Activated B cell treated with CpG ODN at 0.5 μM for 24 hours (primary cell): ENCODE measurements at regions not wholly inside any gene's neighbourhood (a gene's known extent, or its start where the extent isn't known, plus 50 kb on each side); places are given as distances from the start of the nearest gene placed in this dataset.

ENCODE experiments used
- ATAC-seq: fragments of 200-7000 bp; cut with Tn5 transposase; one replicate; pipeline ENCODE4 v1.10.0; 2021; ENCODE audit warnings: low read depth, mild to moderate bottlenecking, moderate library complexity
- CTCF ChIA-PET: fragments of 350-600 bp; sonication (Branson Sonifier 250); formaldehyde crosslinking; loops from one replicate; lab custom pipeline; 2021; ENCODE audit warnings: antibody characterized with exemption; lab: Charles Lee
- POLR2A ChIA-PET: fragments of 350-600 bp; sonication (Branson Sonifier 250); formaldehyde crosslinking; loops from one replicate; lab custom pipeline; 2021; ENCODE audit warnings: antibody characterized with exemption; lab: Charles Lee
- DNase-seq: peaks from one replicate; pipeline ENCODE4 v3.0.0; 2022
- H3K27ac Mint-ChIP-seq: one replicate; pipeline ENCODE4 v1.8.0; 2020; ENCODE audit warnings: mixed read lengths
- H3K27me3 Mint-ChIP-seq: one replicate; pipeline ENCODE4 v1.8.0; 2021; ENCODE audit warnings: mixed read lengths
- H3K36me3 Mint-ChIP-seq: one replicate; pipeline ENCODE4 v1.8.0; 2021; ENCODE audit warnings: low read depth, mixed read lengths
- H3K4me1 Mint-ChIP-seq: one replicate; pipeline ENCODE4 v1.8.0; 2021; ENCODE audit warnings: mixed read lengths
- H3K4me3 Mint-ChIP-seq: one replicate; pipeline ENCODE4 v1.8.0; 2020; ENCODE audit warnings: mild to moderate bottlenecking, mixed read lengths
- H3K9me3 Mint-ChIP-seq: one replicate; pipeline ENCODE4 v1.8.0; 2020; ENCODE audit warnings: mixed read lengths
- CTCF ChIP-seq: fragments of 200-600 bp; IDR thresholded peaks from one replicate; pipeline ENCODE4 v1.8.0; 2022; ENCODE audit warnings: antibody characterized with exemption, mild to moderate bottlenecking
- intact Hi-C: fragments of 100-400 bp; cut with micrococcal nuclease; formaldehyde crosslinking; loops from one replicate; pipeline ENCODE4 v1.15.1; 2024

- CTCF ChIA-PET = no interaction called here
- DNase-seq = no peak
- TF ChIP-seq CTCF = no peak
- no peak overlapping the region for H3K4me3 Mint-ChIP-seq
- no peaks in the 10 kb centered on the region for H3K27me3 Mint-ChIP-seq
- no peak overlapping the region for H3K27ac Mint-ChIP-seq
- intact Hi-C loops = no loop called here
- ATAC-seq = no peak
- H3K4me1 Mint-ChIP-seq = no peaks in the 10 kb centered on the region
- POLR2A ChIA-PET = no interaction called here
- peaks cover 3% of the 10 kb centered on the region for H3K9me3 Mint-ChIP-seq
- no peaks in the 10 kb centered on the region for H3K36me3 Mint-ChIP-seq
Observed at GRCh38 chr18:78814766-78815165, 164.9 kb upstream of the SALL3 start.

- no peak overlapping the region for H3K4me3 Mint-ChIP-seq
- no peaks in the 10 kb centered on the region for H3K4me1 Mint-ChIP-seq
- POLR2A ChIA-PET = no interaction called here
- H3K27ac Mint-ChIP-seq = no peak overlapping the region
- H3K36me3 Mint-ChIP-seq = no peaks in the 10 kb centered on the region
- TF ChIP-seq CTCF = no peak
- no peaks in the 10 kb centered on the region for H3K9me3 Mint-ChIP-seq
- DNase-seq (no peak), ATAC-seq (no peak)
- H3K27me3 Mint-ChIP-seq = no peaks in the 10 kb centered on the region
- CTCF ChIA-PET = no interaction called here
- intact Hi-C loops = no loop called here
Observed at GRCh38 chr18:78816114-78816513, 163.5 kb upstream of the SALL3 start.

- CTCF ChIA-PET = no interaction called here
- Mint-ChIP-seq H3K9me3 (no peaks in the 10 kb centered on the region), H3K36me3 (no peaks in the 10 kb centered on the region), H3K4me1 (no peaks in the 10 kb centered on the region), H3K27ac (no peak overlapping the region), H3K27me3 (no peaks in the 10 kb centered on the region), H3K4me3 (no peak overlapping the region)
- intact Hi-C loops = no loop called here
- no peak for TF ChIP-seq CTCF
- ATAC-seq (no peak), DNase-seq (no peak)
- POLR2A ChIA-PET = no interaction called here
Observed at GRCh38 chr18:78816916-78817315, 162.7 kb upstream of the SALL3 start.

- Mint-ChIP-seq H3K4me3 (no peak overlapping the region), H3K36me3 (no peaks in the 10 kb centered on the region), H3K9me3 (no peaks in the 10 kb centered on the region), H3K4me1 (no peaks in the 10 kb centered on the region), H3K27ac (no peak overlapping the region), H3K27me3 (no peaks in the 10 kb centered on the region)
- intact Hi-C loops = no loop called here
- DNase-seq (no peak), ATAC-seq (no peak)
- ChIA-PET POLR2A (no interaction called here), CTCF (no interaction called here)
- no peak for TF ChIP-seq CTCF
Observed at GRCh38 chr18:78818495-78818894, 161.1 kb upstream of the SALL3 start.

- Mint-ChIP-seq H3K27me3 (no peaks in the 10 kb centered on the region), H3K9me3 (no peaks in the 10 kb centered on the region), H3K4me1 (no peaks in the 10 kb centered on the region), H3K27ac (no peak overlapping the region), H3K36me3 (no peaks in the 10 kb centered on the region), H3K4me3 (no peak overlapping the region)
- ChIA-PET CTCF (no interaction called here), POLR2A (no interaction called here)
- TF ChIP-seq CTCF = no peak
- ATAC-seq = no peak
- intact Hi-C loops = no loop called here
- DNase-seq = no peak
Observed at GRCh38 chr18:78818961-78819360, 160.7 kb upstream of the SALL3 start.
